ENCODE measurements at regions not wholly inside any gene's neighbourhood (a gene's known extent, or its start where the extent isn't known, plus 50 kb on each side); places are given as distances from the start of the nearest gene placed in this dataset.

DNA sequence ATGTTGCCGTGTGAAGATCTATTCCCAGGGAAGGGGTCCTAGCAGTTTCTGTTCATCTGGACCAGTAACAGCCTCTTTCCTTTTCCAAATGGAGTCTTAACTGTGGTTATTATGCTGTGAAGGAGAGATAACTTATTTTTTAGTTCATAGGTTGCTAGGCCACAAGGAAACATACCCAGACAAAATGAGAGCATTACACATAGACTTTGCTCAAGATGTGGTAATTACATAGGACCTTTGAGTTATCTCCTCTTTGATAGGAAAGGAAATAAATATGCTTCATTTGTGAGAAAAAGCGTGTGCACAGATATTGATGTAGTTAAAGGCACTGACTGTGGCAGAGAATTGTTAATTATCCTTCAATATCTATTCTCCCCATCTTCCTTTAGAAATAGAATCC lies 52.5 kb upstream of the SNX2 start:
- no peaks in the 10 kb centered on the region for H3K9me3 Mint-ChIP-seq
- no peak overlapping the region for H3K4me3 Mint-ChIP-seq
- no peak for ATAC-seq (replicated peaks)
- no peak overlapping the region for H3K27ac Mint-ChIP-seq
- DNase-seq = no peak
- H3K4me1 Mint-ChIP-seq (ENCODE audit: low read depth in 2 of 2) = no peaks in the 10 kb centered on the region
- H3K27me3 Mint-ChIP-seq = peaks cover 28 to 32% of the 10 kb centered on the region in 2 donors
- no peaks in the 10 kb centered on the region for H3K36me3 Mint-ChIP-seq (ENCODE audit: insufficient read depth)

- Mint-ChIP-seq H3K4me3 (no peak overlapping the region), H3K27ac (no peak overlapping the region), H3K36me3 (ENCODE audit: insufficient read depth) (no peaks in the 10 kb centered on the region), H3K4me1 (ENCODE audit: low read depth in 2 of 2) (no peaks in the 10 kb centered on the region), H3K27me3 (peaks cover 37 to 44% of the 10 kb centered on the region in 2 donors), H3K9me3 (no peaks in the 10 kb centered on the region)
- no peak for ATAC-seq (replicated peaks)
- DNase-seq = no peak
Measured at GRCh38 chr5:122723606-122724352, 51.1 kb upstream of the SNX2 start.

Measured in effector memory CD8-positive, alpha-beta T cell (primary cell).